Esophagus muscularis mucosa (tissue), 4 donors: ENCODE measurements at regions not wholly inside any gene's neighbourhood (a gene's known extent, or its start where the extent isn't known, plus 50 kb on each side); places are given as distances from the start of the nearest gene placed in this dataset.

Experiments used
- EP300 ChIP-seq: sonication (generic); formaldehyde crosslinking; IDR thresholded peaks from one replicate; pipeline ENCODE4 v1.6.1; 2017; ENCODE audit warnings: antibody characterized with exemption
- POLR2A ChIP-seq: fragments of 450-650 bp; IDR thresholded peaks from one replicate; pipeline ENCODE4 v1.6.1; 2017; ENCODE audit warnings: antibody characterized with exemption, moderate library complexity, mild to moderate bottlenecking, low read depth
- POLR2AphosphoS5 ChIP-seq, 2 donors: sonication (generic); formaldehyde crosslinking; IDR thresholded peaks; one replicate each; pipeline ENCODE4 v1.6.1; 2017; ENCODE audit warnings: antibody characterized with exemption in 2 of 2
- TF ChIP-seq, protein P1 (sequence below), 3 experiments: fragments of 200-600 bp in 2 of 3; fragments of 450-650 bp in 1 of 3; sonication (generic) in 2 of 3; IDR thresholded peaks; one replicate each; pipeline ENCODE4 v1.5.1; 2017 to 2019; ENCODE audit warnings: antibody characterized with exemption in 3 of 3, mild to moderate bottlenecking in 2 of 3, moderate library complexity in 1 of 3

DNA sequence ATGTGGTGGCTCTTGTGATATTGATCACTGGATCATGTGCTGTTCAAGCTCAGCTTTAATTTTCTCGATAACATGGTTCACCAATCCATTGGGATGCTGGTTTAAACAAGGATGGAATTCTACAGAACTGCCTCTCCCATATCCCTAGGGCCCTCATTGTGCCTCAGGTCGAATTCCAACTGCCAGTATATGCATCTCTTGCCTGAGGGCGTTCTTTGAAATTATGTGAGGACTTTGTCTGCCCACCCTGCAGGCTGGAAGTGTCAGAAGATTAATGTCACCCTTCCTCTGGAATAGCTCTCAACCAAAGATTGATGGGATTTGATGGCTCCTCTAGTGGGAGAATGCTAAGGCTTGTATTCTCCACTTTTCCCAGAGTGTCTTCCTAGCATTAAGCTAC lies 175.6 kb upstream of the GALNT15 start:
- TF ChIP-seq, protein P1, sequence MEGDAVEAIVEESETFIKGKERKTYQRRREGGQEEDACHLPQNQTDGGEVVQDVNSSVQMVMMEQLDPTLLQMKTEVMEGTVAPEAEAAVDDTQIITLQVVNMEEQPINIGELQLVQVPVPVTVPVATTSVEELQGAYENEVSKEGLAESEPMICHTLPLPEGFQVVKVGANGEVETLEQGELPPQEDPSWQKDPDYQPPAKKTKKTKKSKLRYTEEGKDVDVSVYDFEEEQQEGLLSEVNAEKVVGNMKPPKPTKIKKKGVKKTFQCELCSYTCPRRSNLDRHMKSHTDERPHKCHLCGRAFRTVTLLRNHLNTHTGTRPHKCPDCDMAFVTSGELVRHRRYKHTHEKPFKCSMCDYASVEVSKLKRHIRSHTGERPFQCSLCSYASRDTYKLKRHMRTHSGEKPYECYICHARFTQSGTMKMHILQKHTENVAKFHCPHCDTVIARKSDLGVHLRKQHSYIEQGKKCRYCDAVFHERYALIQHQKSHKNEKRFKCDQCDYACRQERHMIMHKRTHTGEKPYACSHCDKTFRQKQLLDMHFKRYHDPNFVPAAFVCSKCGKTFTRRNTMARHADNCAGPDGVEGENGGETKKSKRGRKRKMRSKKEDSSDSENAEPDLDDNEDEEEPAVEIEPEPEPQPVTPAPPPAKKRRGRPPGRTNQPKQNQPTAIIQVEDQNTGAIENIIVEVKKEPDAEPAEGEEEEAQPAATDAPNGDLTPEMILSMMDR (IDR thresholded peaks at IDR 0.05), result no peak
- TF ChIP-seq POLR2A, result no peak
- no peak for TF ChIP-seq POLR2AphosphoS5 (IDR thresholded peaks at IDR 0.05)
- TF ChIP-seq EP300, result no peak
